ENCODE measurements at regions not wholly inside any gene's neighbourhood (a gene's known extent, or its start where the extent isn't known, plus 50 kb on each side); places are given as distances from the start of the nearest gene placed in this dataset.
A peak's percentile ranks its signal among the peaks of the same experiment; 100 is the strongest.

GRCh38 chr2:81895620-81896250 lies 1591.2 kb upstream of the LRRTM1 start:
- no peak for DNase-seq

DNA sequence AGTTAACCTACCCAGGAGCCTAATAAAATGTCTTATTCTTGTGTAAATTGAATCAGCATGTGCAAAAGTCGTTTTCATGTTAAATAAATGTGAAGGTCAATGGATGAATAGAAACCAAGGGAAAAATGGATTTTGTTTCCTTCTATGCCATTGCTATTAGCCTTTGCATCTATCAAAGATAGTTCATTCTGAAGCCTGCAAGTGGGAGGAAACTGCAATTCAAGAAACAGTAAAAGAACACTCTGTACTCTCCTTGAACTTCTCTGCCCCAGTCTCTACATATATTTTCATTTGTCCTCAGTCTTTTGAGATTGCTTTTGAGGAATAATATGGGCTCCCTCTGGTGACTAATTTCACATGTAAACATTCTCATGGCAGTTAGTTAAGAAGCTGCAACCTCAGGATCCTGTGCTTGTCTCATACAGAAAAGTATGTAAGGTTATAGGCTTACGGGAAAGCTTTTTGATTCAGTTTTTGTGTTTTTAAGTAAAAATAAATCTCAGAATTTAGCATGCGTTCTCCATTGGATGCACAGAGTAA lies 1590.0 kb upstream of the LRRTM1 start:
- peak; percentile 31 for DNase-seq

GRCh38 chr2:81876624-81877023 lies 1572.1 kb upstream of the LRRTM1 start:
- DNase-seq: no peak

DNA sequence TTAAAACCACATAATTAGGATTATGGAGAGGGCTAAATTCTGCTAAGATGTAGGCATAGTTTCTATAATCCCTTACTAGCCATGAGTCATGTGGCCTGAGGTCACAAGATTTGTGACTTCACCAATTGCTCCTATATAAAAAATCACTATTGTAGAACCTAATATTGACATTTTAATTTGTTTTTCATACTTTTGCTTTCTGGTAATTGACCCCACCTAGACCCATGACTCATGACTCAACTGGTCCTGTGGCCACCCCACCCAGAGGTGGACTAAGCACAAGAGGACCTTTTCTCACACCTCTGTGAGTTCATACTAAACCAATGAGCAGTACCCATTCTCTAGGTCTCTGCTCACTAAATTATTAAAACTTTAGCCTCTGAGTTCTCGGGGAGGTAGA lies 1567.5 kb upstream of the LRRTM1 start:
- no peak for DNase-seq

- no peak for DNase-seq
Observed at GRCh38 chr2:81870119-81870518, 1565.6 kb upstream of the LRRTM1 start.

DNA sequence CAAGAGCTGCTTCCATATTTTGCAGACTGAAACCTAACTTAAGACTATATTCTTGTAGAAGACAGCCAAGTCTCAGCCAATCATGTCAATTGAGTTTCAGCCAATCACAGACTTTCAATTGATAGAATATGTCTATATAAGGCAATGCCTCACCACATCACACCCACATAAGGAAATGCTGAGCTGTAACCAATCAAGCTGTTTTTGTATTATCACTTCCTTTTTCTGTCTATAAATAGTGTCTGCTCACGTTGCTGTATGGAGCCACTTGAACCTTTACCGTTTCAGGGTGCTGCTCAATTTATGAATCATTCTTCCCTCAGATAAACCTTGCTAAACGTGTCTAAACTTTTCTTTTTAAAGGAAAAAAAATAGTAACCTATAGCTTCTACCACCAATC lies 1554.4 kb upstream of the LRRTM1 start:
- DNase-seq: no peak

- DNase-seq: no peak
Observed at GRCh38 chr2:81853341-81853740, 1548.8 kb upstream of the LRRTM1 start.

- no peak for DNase-seq
Observed at GRCh38 chr2:81852651-81853050, 1548.1 kb upstream of the LRRTM1 start.

- no peak for DNase-seq
Observed at GRCh38 chr2:81839780-81840179, 1535.2 kb upstream of the LRRTM1 start.

DNA sequence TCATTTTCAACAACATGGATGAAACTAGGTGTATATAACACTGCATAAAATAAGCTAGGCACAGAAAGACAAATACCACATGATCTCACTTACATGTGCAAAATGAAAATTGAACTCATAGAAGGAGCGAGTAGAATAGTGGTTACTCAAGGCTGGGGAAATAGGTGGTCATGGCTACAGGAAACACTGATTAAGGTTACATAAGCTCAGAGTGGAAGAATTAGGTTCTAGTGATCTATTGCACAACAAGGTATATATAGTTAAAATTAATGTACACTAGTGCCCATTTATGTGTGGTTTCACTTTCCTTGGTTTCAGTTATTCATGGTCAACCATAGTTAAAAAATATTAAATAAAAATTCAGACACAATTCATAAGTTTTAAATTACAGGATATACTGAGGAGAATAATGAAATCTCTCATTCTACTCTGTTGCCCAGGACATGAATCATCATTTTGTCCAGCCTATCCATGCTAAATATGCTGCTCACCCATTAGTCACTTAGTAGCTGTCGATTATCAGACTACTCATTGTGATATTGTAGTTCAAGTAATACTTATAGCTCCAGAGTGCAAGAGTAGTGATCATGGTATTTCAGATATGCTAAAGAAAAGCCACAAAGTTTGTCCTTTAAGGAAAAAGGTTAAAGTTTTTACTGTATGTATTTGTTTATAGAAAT lies 1530.9 kb upstream of the LRRTM1 start:
- DNase-seq: no peak

- no peak for DNase-seq
Observed at GRCh38 chr2:81786811-81787210, 1482.3 kb upstream of the LRRTM1 start.

- peak; percentile 30 for DNase-seq
Observed at GRCh38 chr2:81767187-81767912, 1462.8 kb upstream of the LRRTM1 start.

- DNase-seq: no peak
Observed at GRCh38 chr2:81747481-81748070, 1443.0 kb upstream of the LRRTM1 start.

DNA sequence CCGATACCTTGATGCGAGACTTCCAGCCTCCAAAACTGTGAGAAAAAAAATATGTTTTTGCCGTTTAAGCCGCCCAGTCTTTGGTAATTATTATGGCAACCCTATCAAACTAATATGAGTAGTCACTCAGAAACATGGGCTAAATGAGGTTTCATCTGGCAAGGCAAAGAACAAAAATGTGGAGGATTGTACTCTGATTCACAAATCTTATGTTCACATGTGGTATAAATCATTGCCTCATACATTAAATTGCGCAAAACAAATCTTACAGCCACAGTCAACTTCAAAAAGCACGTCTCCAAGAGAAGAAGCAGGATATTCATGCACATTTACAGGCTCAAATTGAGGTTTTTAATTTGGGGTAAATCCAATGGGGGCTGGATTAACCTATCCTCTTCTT lies 1435.4 kb upstream of the LRRTM1 start:
- DNase-seq: no peak

DNA sequence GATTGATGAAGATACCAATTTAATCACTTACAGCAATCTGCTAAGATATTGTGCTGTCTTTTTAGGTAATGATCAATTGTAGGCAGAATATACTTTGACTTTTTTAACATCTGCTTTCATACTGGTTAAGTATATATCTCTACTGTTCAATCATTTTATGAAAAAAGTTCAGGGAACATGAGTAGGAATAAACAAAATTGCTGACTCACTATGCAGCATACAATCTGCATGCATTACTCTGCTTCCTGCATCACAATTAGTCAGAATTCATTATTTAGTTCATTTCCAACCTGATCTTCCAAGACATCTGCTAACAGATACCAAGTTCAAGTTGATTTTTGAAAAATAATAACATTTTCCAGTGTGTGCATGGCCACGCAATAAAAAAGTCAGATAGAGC lies 1430.4 kb upstream of the LRRTM1 start:
- DNase-seq: no peak

- DNase-seq: no peak
Observed at GRCh38 chr2:81714817-81715216, 1410.3 kb upstream of the LRRTM1 start.

DNA sequence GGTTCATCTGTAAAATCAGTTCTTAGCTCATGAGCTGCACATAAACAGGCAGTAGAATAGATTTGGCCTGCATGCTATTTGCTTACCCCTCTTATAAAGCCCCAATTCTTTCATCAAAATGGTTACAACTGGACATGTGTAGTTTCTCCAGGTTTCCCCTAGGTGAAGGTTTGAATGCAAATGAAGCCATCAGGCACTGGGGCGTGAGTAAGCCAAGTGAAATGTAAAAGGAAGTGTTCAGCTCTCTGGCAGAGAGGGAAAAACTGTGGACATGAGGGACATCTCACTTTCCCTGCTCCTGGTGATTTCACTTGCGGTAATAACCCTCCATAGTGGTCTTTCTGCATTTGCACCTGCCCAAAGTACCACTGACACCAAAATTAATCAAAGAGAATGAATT lies 1402.3 kb upstream of the LRRTM1 start:
- no peak for DNase-seq

DNA sequence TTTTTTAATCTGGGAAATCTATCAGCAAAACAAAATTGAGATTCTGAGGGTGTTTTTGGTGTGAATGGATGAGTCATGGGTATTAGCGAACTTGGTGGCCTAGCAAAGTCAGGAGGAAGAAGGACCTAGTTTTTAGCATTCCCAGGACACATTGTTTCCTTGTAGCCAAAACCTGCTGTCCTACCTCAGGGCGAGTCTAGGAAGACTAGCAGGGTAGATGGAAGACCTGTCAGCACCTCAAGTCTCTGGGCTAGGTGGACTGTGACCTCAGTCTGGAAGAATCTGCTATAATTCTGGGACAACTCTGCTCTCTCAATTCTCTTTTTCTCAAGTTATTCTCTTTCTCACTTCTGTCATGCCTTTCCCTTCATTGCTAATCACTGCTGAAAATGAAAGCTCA lies 1399.3 kb upstream of the LRRTM1 start:
- no peak for DNase-seq

- no peak for DNase-seq
Observed at GRCh38 chr2:81692566-81692965, 1388.0 kb upstream of the LRRTM1 start.

GRCh38 chr2:81675641-81676040 lies 1371.1 kb upstream of the LRRTM1 start:
- DNase-seq: no peak

DNA sequence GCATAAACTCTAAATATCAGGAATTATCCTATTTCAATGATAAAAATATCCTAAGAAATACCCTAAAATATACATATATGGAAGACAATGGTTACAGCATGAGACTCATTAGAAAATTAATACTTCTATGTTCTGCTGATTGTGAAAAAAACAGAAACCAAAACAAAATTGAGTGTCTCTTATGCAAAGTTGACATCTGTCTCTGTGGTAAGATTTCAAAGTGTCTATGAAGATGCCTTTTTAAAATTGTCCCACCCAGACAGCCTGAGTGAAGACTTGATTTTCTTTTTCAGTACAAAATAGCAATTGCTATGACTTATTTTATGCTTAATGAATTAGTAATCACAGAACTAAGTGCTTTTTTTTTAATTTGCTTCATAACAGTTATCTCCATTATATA lies 1368.4 kb upstream of the LRRTM1 start:
- no peak for DNase-seq

DNA sequence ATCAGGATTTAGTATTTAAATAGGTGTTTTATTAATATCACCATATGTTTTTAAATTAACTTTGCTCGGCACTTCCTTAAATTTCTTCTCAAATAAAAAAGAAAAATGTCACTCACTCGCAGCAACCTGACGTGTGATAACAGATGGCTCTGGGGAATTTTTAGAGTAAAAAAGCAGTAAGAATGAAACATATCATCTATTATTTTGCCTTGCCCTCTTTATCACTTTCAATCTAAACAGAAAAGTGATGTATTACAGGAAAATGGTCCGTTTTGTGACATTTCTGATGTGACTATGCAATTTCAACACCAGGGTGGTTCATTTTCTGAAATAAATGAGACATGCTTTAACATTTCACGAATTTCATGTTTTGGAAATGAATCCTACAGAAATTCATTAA lies 1368.0 kb upstream of the LRRTM1 start:
- DNase-seq: no peak

GRCh38 chr2:81670885-81671284 lies 1366.3 kb upstream of the LRRTM1 start:
- DNase-seq: no peak

Measured in tongue (tissue), 1 donor.